ENCODE measurements at regions not wholly inside any gene's neighbourhood (a gene's known extent, or its start where the extent isn't known, plus 50 kb on each side); places are given as distances from the start of the nearest gene placed in this dataset.

DNA sequence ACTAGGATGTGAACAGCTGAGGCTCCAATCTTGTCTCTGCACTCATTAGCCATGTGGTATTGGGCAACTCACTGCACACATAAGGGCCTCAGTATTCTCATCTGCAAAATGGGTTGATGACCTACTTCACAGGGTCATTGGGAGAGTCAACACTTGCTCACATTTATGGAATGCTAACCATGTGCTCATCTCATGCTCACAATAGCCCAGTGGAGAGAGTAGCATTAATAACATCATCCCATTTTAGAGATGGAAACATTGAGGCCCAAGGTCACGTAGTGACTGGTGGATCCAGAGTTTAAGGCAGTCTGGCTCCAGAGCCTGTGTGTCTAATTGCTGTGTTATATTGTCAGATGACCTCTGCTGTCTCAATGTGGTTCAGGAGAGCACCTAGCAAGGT lies 270.2 kb upstream of the SRRM4 start:
- H3K4me3 ChIP-seq (replicated peaks in 1 of 4; ENCODE audit: control extremely low read depth in 1 of 4, insufficient read depth in 1 of 4, low read depth in 3 of 4, low read length in 4 of 4), result no peak overlapping the region

DNA sequence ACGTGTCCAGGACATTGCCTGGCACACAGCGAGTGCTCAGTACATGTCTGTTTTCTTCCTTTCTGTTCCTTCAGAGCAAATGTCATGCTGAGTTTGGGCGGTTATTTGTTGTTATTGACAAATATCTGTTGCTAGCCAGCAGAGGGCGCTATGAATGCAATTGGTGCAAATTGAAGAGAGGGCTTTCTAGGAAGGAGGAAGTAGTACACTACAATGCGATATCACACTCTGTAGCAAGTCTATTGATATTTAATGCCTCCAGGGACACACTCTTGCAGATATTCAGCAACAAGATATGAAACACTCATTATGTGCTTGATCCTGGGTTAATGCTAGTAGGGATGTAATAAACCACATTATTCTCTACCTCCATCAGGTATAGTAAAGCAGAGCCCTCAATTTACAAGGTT lies 267.3 kb upstream of the SRRM4 start:
- H3K4me1 ChIP-seq (ENCODE audit: control insufficient read depth, extremely low read depth, insufficient read depth, low read length), result no peaks in the 10 kb centered on the region
- no peaks in the 10 kb centered on the region for H3K27me3 ChIP-seq (ENCODE audit: control insufficient read depth, insufficient read depth, low read length)
- no peaks in the 10 kb centered on the region for H3K79me2 ChIP-seq (ENCODE audit: control insufficient read depth, insufficient read depth, low read length)
- H3K4me3 ChIP-seq (replicated peaks in 1 of 4; ENCODE audit: control extremely low read depth in 1 of 4, insufficient read depth in 1 of 4, low read depth in 3 of 4, low read length in 4 of 4), result no peak overlapping the region
- no peak for TF ChIP-seq EZH2 (IDR thresholded peaks at IDR 0.05; ENCODE audit: low read length, missing control alignments)
- TF ChIP-seq, protein P1, sequence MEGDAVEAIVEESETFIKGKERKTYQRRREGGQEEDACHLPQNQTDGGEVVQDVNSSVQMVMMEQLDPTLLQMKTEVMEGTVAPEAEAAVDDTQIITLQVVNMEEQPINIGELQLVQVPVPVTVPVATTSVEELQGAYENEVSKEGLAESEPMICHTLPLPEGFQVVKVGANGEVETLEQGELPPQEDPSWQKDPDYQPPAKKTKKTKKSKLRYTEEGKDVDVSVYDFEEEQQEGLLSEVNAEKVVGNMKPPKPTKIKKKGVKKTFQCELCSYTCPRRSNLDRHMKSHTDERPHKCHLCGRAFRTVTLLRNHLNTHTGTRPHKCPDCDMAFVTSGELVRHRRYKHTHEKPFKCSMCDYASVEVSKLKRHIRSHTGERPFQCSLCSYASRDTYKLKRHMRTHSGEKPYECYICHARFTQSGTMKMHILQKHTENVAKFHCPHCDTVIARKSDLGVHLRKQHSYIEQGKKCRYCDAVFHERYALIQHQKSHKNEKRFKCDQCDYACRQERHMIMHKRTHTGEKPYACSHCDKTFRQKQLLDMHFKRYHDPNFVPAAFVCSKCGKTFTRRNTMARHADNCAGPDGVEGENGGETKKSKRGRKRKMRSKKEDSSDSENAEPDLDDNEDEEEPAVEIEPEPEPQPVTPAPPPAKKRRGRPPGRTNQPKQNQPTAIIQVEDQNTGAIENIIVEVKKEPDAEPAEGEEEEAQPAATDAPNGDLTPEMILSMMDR (conservative IDR thresholded peaks at IDR 0.05 in 1 of 2, IDR thresholded peaks at IDR 0.05 in 1 of 2; ENCODE audit: low read depth in 1 of 2, low read length in 2 of 2), result no peak
- no peaks in the 10 kb centered on the region for H3K36me3 ChIP-seq (ENCODE audit: control insufficient read depth, insufficient read depth, low read length)
- H3K27ac ChIP-seq (ENCODE audit: insufficient read depth, low read length), result no peak overlapping the region
- no peak overlapping the region for H3K4me2 ChIP-seq (ENCODE audit: extremely low read depth, insufficient read depth, low read length)
- no peaks in the 10 kb centered on the region for H3K9me3 ChIP-seq (ENCODE audit: control insufficient read depth, insufficient read depth, low read depth, low read length)
- no peak overlapping the region for H2AFZ ChIP-seq (ENCODE audit: low read length)
- H4K20me1 ChIP-seq (ENCODE audit: control insufficient read depth, extremely low read depth, insufficient read depth, low read length), result no peaks in the 10 kb centered on the region
- H3K9ac ChIP-seq (ENCODE audit: insufficient read depth, low read length), result no peak overlapping the region
- DNase-seq (ENCODE audit: low read depth in 2 of 2), result no peak

More for the DNA sequence above, 270.2 kb upstream of the SRRM4 start:
- H3K27me3 ChIP-seq (ENCODE audit: control insufficient read depth, insufficient read depth, low read length), result no peaks in the 10 kb centered on the region
- no peaks in the 10 kb centered on the region for H3K36me3 ChIP-seq (ENCODE audit: control insufficient read depth, insufficient read depth, low read length)
- no peaks in the 10 kb centered on the region for H3K4me1 ChIP-seq (ENCODE audit: control insufficient read depth, extremely low read depth, insufficient read depth, low read length)
- no peak overlapping the region for H3K4me2 ChIP-seq (ENCODE audit: extremely low read depth, insufficient read depth, low read length)
- DNase-seq (ENCODE audit: low read depth in 2 of 2), result no peak
- no peaks in the 10 kb centered on the region for H3K9me3 ChIP-seq (ENCODE audit: control insufficient read depth, insufficient read depth, low read depth, low read length)
- no peak overlapping the region for H3K27ac ChIP-seq (ENCODE audit: insufficient read depth, low read length)
- no peak for TF ChIP-seq EZH2 (IDR thresholded peaks at IDR 0.05; ENCODE audit: low read length, missing control alignments)
- TF ChIP-seq, protein P1 (conservative IDR thresholded peaks at IDR 0.05 in 1 of 2, IDR thresholded peaks at IDR 0.05 in 1 of 2; ENCODE audit: low read depth in 1 of 2, low read length in 2 of 2), result no peak
- no peaks in the 10 kb centered on the region for H3K79me2 ChIP-seq (ENCODE audit: control insufficient read depth, insufficient read depth, low read length)
- no peak overlapping the region for H2AFZ ChIP-seq (ENCODE audit: low read length)
- no peaks in the 10 kb centered on the region for H4K20me1 ChIP-seq (ENCODE audit: control insufficient read depth, extremely low read depth, insufficient read depth, low read length)
- no peak overlapping the region for H3K9ac ChIP-seq (ENCODE audit: insufficient read depth, low read length)

DNA sequence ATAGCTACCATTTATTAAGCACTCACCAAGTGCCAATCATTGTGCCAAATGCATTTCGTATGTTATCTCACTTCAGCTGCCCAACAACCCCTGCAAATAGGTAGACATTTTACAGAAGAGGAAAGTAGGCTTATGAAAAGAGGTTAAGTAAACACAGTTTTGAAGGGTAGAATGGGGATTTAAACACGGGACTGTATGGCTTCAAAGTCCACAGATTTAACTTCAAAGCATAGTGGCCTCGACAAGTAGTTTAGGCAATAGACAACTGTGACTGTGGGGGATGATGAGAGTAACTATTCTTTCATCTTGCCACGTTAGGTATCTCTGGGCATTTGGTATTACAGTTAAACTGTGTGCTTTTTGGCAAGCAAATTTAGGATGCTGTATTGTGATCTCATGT lies 266.8 kb upstream of the SRRM4 start:
- Histone ChIP-seq H3K79me2 (ENCODE audit: control insufficient read depth, insufficient read depth, low read length) (no peaks in the 10 kb centered on the region), H3K4me3 (replicated peaks in 1 of 4; ENCODE audit: control extremely low read depth in 1 of 4, insufficient read depth in 1 of 4, low read depth in 3 of 4, low read length in 4 of 4) (no peak overlapping the region), H3K4me2 (ENCODE audit: extremely low read depth, insufficient read depth, low read length) (no peak overlapping the region)

More for the DNA sequence above, 266.8 kb upstream of the SRRM4 start:
- H4K20me1 ChIP-seq (ENCODE audit: control insufficient read depth, extremely low read depth, insufficient read depth, low read length), result no peaks in the 10 kb centered on the region
- no peaks in the 10 kb centered on the region for H3K27me3 ChIP-seq (ENCODE audit: control insufficient read depth, insufficient read depth, low read length)
- no peaks in the 10 kb centered on the region for H3K36me3 ChIP-seq (ENCODE audit: control insufficient read depth, insufficient read depth, low read length)
- no peak overlapping the region for H3K9ac ChIP-seq (ENCODE audit: insufficient read depth, low read length)
- H3K9me3 ChIP-seq (ENCODE audit: control insufficient read depth, insufficient read depth, low read depth, low read length), result no peaks in the 10 kb centered on the region
- H3K27ac ChIP-seq (ENCODE audit: insufficient read depth, low read length), result no peak overlapping the region
- no peaks in the 10 kb centered on the region for H3K4me1 ChIP-seq (ENCODE audit: control insufficient read depth, extremely low read depth, insufficient read depth, low read length)
- DNase-seq (ENCODE audit: low read depth in 2 of 2), result no peak
- TF ChIP-seq, protein P1 (conservative IDR thresholded peaks at IDR 0.05 in 1 of 2, IDR thresholded peaks at IDR 0.05 in 1 of 2; ENCODE audit: low read depth in 1 of 2, low read length in 2 of 2), result no peak
- TF ChIP-seq EZH2 (IDR thresholded peaks at IDR 0.05; ENCODE audit: low read length, missing control alignments), result no peak
- no peak overlapping the region for H2AFZ ChIP-seq (ENCODE audit: low read length)
